Lower lobe of right lung (tissue), 2 donors: ENCODE measurements at regions not wholly inside any gene's neighbourhood (a gene's known extent, or its start where the extent isn't known, plus 50 kb on each side); places are given as distances from the start of the nearest gene placed in this dataset.

Experiments used
- ATAC-seq, 2 donors: fragments of 200-7000 bp; cut with Tn5 transposase; one replicate each; pipeline ENCODE4 v1.9.1; 2020 to 2022; ENCODE audit warnings: mild to moderate bottlenecking in 2 of 2, moderate library complexity in 2 of 2
- DNase-seq: peaks from one replicate; pipeline ENCODE4 v3.0.0-alpha.2; 2020
- H3K27ac ChIP-seq: fragments of 200-600 bp; one replicate; pipeline ENCODE4 v1.8.0; 2022
- H3K27me3 ChIP-seq: fragments of 200-600 bp; one replicate; pipeline ENCODE4 v1.8.0; 2022; ENCODE audit warnings: low read depth
- H3K36me3 ChIP-seq: fragments of 200-600 bp; one replicate; pipeline ENCODE4 v1.8.0; 2022; ENCODE audit warnings: mild to moderate bottlenecking
- H3K4me1 ChIP-seq: fragments of 200-600 bp; one replicate; pipeline ENCODE4 v1.8.0; 2022
- H3K4me3 ChIP-seq: fragments of 200-600 bp; one replicate; pipeline ENCODE4 v1.8.0; 2022; ENCODE audit warnings: mild to moderate bottlenecking
- H3K9me3 ChIP-seq: fragments of 200-600 bp; one replicate; pipeline ENCODE4 v1.8.0; 2022
- CTCF ChIP-seq: fragments of 200-600 bp; IDR thresholded peaks from one replicate; pipeline ENCODE4 v1.8.0; 2022; ENCODE audit warnings: antibody characterized with exemption, mild to moderate bottlenecking
- intact Hi-C: fragments of 100-400 bp; cut with DNase I; formaldehyde crosslinking; loops from one replicate; pipeline ENCODE4 v1.11.0; 2022
- donor health status: DM: no; HTN: yes; CAD: no; lungs with severe emphysema.

GRCh38 chr3:176595307-176595706, 602.0 kb downstream of the TBL1XR1 start:
- ATAC-seq (no peak), DNase-seq (no peak)
- H3K36me3 ChIP-seq, result no peaks in the 10 kb centered on the region
- H3K27ac ChIP-seq, result no peak overlapping the region
- intact Hi-C loops, result no loop called here
- H3K4me3 ChIP-seq, result no peak overlapping the region
- no peaks in the 10 kb centered on the region for H3K9me3 ChIP-seq
- H3K4me1 ChIP-seq, result no peaks in the 10 kb centered on the region
- no peaks in the 10 kb centered on the region for H3K27me3 ChIP-seq
- no peak for TF ChIP-seq CTCF

GRCh38 chr3:176590722-176591121, 606.6 kb downstream of the TBL1XR1 start:
- Histone ChIP-seq H3K36me3 (no peaks in the 10 kb centered on the region), H3K9me3 (no peaks in the 10 kb centered on the region), H3K4me1 (no peaks in the 10 kb centered on the region), H3K27ac (no peak overlapping the region), H3K27me3 (no peaks in the 10 kb centered on the region), H3K4me3 (no peak overlapping the region)
- TF ChIP-seq CTCF, result no peak
- ATAC-seq (no peak), DNase-seq (no peak)
- intact Hi-C loops, result no loop called here

GRCh38 chr3:176587089-176587488, 610.2 kb downstream of the TBL1XR1 start:
- DNase-seq (no peak), ATAC-seq (no peak)
- H3K4me3 ChIP-seq, result no peak overlapping the region
- no peak for TF ChIP-seq CTCF
- H3K27me3 ChIP-seq, result no peaks in the 10 kb centered on the region
- H3K27ac ChIP-seq, result no peak overlapping the region
- no peaks in the 10 kb centered on the region for H3K9me3 ChIP-seq
- H3K36me3 ChIP-seq, result no peaks in the 10 kb centered on the region
- H3K4me1 ChIP-seq, result no peaks in the 10 kb centered on the region
- intact Hi-C loops, result no loop called here

GRCh38 chr3:176584413-176585176, 612.7 kb downstream of the TBL1XR1 start:
- no peaks in the 10 kb centered on the region for H3K4me1 ChIP-seq
- H3K27ac ChIP-seq, result no peak overlapping the region
- H3K4me3 ChIP-seq, result no peak overlapping the region
- no peaks in the 10 kb centered on the region for H3K27me3 ChIP-seq
- intact Hi-C loops, result no loop called here
- DNase-seq (no peak), ATAC-seq (no peak)
- H3K9me3 ChIP-seq, result no peaks in the 10 kb centered on the region
- H3K36me3 ChIP-seq, result no peaks in the 10 kb centered on the region
- no peak for TF ChIP-seq CTCF

- Histone ChIP-seq H3K27me3 (no peaks in the 10 kb centered on the region), H3K27ac (no peak overlapping the region), H3K36me3 (no peaks in the 10 kb centered on the region), H3K4me3 (no peak overlapping the region), H3K4me1 (no peaks in the 10 kb centered on the region), H3K9me3 (no peaks in the 10 kb centered on the region)
- intact Hi-C loops, result no loop called here
- ATAC-seq, result no peak
- DNase-seq, result no peak
- no peak for TF ChIP-seq CTCF
Measured at GRCh38 chr3:176583956-176584355, 613.3 kb downstream of the TBL1XR1 start.
